GM19240 (cell line): ENCODE measurements at regions not wholly inside any gene's neighbourhood (a gene's known extent, or its start where the extent isn't known, plus 50 kb on each side); places are given as distances from the start of the nearest gene placed in this dataset.
"Not testable (repeated sequence)": the region's sequence is repeated elsewhere in the genome, so short reads cannot be mapped to it uniquely, and the experiment has no call there.

Experiments used
- DNase-seq: peaks from one replicate; pipeline ENCODE4 v3.0.0; 2011; ENCODE audit warnings: low spot score; ENCODE audit not compliant: insufficient read length

GRCh38 chr15:31433091-31433490 is 106.5 kb downstream of the KLF13 start:
- no peak for DNase-seq

- DNase-seq, result no peak
These were observed 106.9 kb downstream of the KLF13 start for GRCh38 chr15:31433574-31433973.

- DNase-seq, result no peak
These were observed 107.6 kb downstream of the KLF13 start for GRCh38 chr15:31434275-31434587.

- DNase-seq, result peak; percentile 58
These were observed 108.1 kb downstream of the KLF13 start for GRCh38 chr15:31434588-31435260.

- DNase-seq, result peak; percentile 74
These were observed 108.8 kb downstream of the KLF13 start for GRCh38 chr15:31435261-31435911.

- no peak for DNase-seq
These were observed 109.4 kb downstream of the KLF13 start for GRCh38 chr15:31435912-31436628.

GRCh38 chr15:31437686-31438085 is 111.1 kb downstream of the KLF13 start:
- DNase-seq, result no peak

- no peak for DNase-seq
These were observed 112.1 kb downstream of the KLF13 start for GRCh38 chr15:31438601-31439265.

GRCh38 chr15:31439328-31439727 is 112.7 kb downstream of the KLF13 start:
- DNase-seq, result no peak

- DNase-seq, result not testable (repeated sequence)
These were observed 113.6 kb downstream of the KLF13 start for GRCh38 chr15:31440216-31440615.

- DNase-seq, result no peak
These were observed 114.2 kb downstream of the KLF13 start for GRCh38 chr15:31440754-31441311.

GRCh38 chr15:31442226-31442625 is 115.6 kb downstream of the KLF13 start:
- no peak for DNase-seq

GRCh38 chr15:31442699-31443111 is 116.1 kb downstream of the KLF13 start:
- no peak for DNase-seq

- no peak for DNase-seq
These were observed 118.2 kb downstream of the KLF13 start for GRCh38 chr15:31444844-31445243.

GRCh38 chr15:31446546-31446945 is 119.9 kb downstream of the KLF13 start:
- DNase-seq, result no peak

- DNase-seq, result no peak
These were observed 121.4 kb downstream of the KLF13 start for GRCh38 chr15:31447931-31448634.

- DNase-seq, result no peak
These were observed 122.0 kb downstream of the KLF13 start for GRCh38 chr15:31448635-31448979.

- no peak for DNase-seq
These were observed 126.2 kb downstream of the KLF13 start for GRCh38 chr15:31452595-31453557.

- DNase-seq, result no peak
These were observed 127.1 kb downstream of the KLF13 start for GRCh38 chr15:31453558-31454318.
